Activated T-helper 2 cell treated with anti-CD3 and anti-CD28 coated beads, Interferon-gamma antibody, Interleukin-2, Interleukin-4, amounts not matched to agents 10 μg/mL and 5 μg/mL and 100 μg/mL, durations not matched to agents 14 hours and 24 hours and 36 hours (primary cell): ENCODE measurements at regions not wholly inside any gene's neighbourhood (a gene's known extent, or its start where the extent isn't known, plus 50 kb on each side); places are given as distances from the start of the nearest gene placed in this dataset.

Experiments used
- DNase-seq: peaks from one replicate; pipeline ENCODE4 v3.0.0; 2021; ENCODE audit warnings: low spot score
- H3K27ac Mint-ChIP-seq: one replicate; pipeline ENCODE4 v1.8.0; 2021; ENCODE audit warnings: mixed read lengths
- H3K27me3 Mint-ChIP-seq: one replicate; pipeline ENCODE4 v1.8.0; 2021; ENCODE audit warnings: low read depth, mixed read lengths
- H3K36me3 Mint-ChIP-seq: one replicate; pipeline ENCODE4 v1.8.0; 2021; ENCODE audit warnings: low read depth, mixed read lengths
- H3K4me1 Mint-ChIP-seq: one replicate; pipeline ENCODE4 v1.8.0; 2021; ENCODE audit warnings: low read depth, mixed read lengths
- H3K4me3 Mint-ChIP-seq: one replicate; pipeline ENCODE4 v1.8.0; 2021; ENCODE audit warnings: low read depth, mild to moderate bottlenecking, moderate library complexity, mixed read lengths
- H3K9me3 Mint-ChIP-seq: one replicate; pipeline ENCODE4 v1.8.0; 2021; ENCODE audit warnings: mixed read lengths
- intact Hi-C: fragments of 100-400 bp; cut with micrococcal nuclease; formaldehyde crosslinking; loops from one replicate; pipeline ENCODE4 v1.15.1; 2023

DNA sequence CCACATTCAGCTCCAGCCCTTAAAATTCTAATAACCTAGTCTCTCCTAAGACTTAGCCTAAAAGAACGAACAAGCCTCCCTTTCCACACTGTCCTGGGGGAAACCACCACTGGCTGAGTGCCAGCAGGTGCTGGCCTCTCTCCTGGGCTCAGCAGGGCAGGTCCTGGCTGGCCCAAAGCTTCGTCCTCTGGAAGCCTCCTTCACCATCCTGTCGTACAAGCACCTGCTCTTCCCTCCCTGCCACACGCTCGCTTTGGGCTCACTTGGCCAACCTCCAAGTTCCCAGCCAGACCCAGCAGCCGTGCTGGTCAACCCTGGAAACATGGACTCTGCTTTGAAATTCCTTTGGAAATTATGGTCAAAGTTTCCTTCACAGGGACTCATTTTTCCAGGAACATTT, 58.2 kb upstream of the SLC25A33 start:
- H3K27ac Mint-ChIP-seq: no peak overlapping the region

DNA sequence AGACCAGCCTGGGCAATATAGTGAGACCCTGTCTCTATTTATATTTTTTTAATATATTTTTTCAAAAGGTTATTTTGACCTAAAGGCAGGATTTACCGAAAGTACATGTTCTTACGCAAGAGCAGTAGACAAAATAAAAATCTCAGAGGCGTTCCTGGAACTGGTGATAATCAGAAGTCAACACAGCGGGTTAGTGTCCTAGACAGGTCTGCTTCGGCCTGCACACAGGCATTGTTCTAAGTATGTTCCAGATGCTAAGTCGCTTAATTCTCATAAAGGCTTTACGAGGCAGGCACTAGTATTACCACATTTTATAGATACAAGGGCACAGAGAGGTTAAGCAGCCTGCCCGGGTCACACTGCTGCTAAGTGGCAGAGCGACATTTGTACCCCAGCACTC, 56.9 kb upstream of the SLC25A33 start:
- no peak overlapping the region for H3K4me3 Mint-ChIP-seq
- no peaks in the 10 kb centered on the region for H3K9me3 Mint-ChIP-seq
- no peaks in the 10 kb centered on the region for H3K4me1 Mint-ChIP-seq
- H3K27me3 Mint-ChIP-seq: peaks cover 8% of the 10 kb centered on the region
- DNase-seq: no peak
- H3K27ac Mint-ChIP-seq: no peak overlapping the region
- intact Hi-C loops: no loop called here
- no peaks in the 10 kb centered on the region for H3K36me3 Mint-ChIP-seq

More for the DNA sequence above, 58.2 kb upstream of the SLC25A33 start:
- no peaks in the 10 kb centered on the region for H3K36me3 Mint-ChIP-seq
- DNase-seq: no peak
- no peak overlapping the region for H3K4me3 Mint-ChIP-seq
- intact Hi-C loops: no loop called here
- H3K27me3 Mint-ChIP-seq: peaks cover 11% of the 10 kb centered on the region
- no peaks in the 10 kb centered on the region for H3K9me3 Mint-ChIP-seq
- no peaks in the 10 kb centered on the region for H3K4me1 Mint-ChIP-seq

DNA sequence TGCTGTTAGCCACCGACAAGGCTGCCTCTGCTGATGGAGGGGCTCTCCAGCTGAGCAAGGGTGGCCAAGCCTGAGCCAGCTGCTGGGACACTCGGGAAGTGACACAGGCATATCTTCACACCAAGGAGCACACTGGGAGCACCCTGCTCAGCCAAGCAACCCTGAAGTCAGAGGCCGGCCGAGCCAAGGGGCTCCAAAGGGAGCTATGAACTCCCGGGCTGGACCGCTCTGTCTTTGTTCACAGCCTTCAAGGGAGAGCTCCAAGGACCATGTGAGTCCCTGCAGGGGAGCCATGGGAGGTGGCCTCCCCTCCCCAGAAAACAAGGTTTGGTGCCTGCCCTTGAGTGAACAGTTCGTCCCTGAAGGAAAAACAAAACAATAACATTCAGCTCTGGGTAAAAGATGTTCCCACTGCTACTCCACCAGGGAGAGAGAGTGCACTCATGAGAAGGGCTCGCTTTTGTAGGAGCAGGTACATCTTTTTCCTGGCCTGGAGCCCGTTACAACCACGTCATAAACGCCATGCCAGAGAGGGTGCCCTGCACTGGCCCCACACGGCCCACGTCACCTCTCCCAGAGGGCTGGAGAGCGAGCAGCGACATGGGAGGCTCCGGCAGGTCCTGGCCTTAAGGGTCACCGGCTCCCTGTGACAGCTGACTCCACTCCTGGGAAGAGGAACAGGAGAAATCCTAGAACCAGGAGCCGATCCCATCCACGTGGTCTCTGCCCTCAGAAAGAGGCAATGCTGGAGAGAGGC, 56.3 kb upstream of the SLC25A33 start:
- intact Hi-C loops: no loop called here
- Mint-ChIP-seq H3K27me3 (peaks cover 8% of the 10 kb centered on the region), H3K36me3 (no peaks in the 10 kb centered on the region), H3K4me1 (no peaks in the 10 kb centered on the region), H3K4me3 (no peak overlapping the region), H3K9me3 (no peaks in the 10 kb centered on the region), H3K27ac (no peak overlapping the region)
- DNase-seq: no peak

DNA sequence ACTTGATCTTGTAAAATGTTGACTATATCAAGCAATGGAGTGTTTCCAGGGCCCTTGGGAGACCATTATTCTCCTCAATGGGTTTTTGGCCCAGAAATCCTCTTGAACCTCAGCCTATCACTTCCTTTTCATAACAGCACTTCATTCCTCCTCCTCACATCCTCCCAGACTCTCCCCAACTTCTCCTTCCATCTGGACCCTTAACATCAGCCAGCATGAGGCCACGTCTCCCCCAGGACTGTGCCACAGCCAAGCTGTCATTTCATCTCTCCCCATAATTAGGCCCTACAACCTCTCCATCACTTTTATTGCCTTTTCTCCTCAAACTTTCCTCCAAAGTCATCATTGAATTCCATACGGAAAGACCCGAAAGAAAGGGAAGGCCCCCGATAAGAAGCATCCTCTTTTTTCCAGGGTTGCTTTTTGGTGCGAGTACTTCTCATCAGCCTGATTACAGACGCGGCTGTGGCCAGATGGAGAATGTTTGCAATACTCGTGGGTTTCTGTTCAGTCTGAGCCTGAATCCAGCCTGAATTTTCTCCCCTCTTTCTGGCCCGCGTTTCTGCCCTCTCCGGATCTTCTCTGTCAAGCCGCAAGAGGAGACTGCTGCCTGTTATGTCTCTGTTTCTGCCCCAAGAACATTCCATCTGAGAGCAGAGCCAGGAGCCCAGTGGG, 52.7 kb upstream of the SLC25A33 start:
- no peaks in the 10 kb centered on the region for H3K9me3 Mint-ChIP-seq
- no peak overlapping the region for H3K27ac Mint-ChIP-seq

More for the DNA sequence above, 52.7 kb upstream of the SLC25A33 start:
- peaks cover 8% of the 10 kb centered on the region for H3K27me3 Mint-ChIP-seq
- no peaks in the 10 kb centered on the region for H3K36me3 Mint-ChIP-seq
- intact Hi-C loops: no loop called here
- H3K4me3 Mint-ChIP-seq: no peak overlapping the region
- peaks cover 3% of the 10 kb centered on the region for H3K4me1 Mint-ChIP-seq
- DNase-seq: no peak
